T-cell (primary cell): ENCODE measurements at regions not wholly inside any gene's neighbourhood (a gene's known extent, or its start where the extent isn't known, plus 50 kb on each side); places are given as distances from the start of the nearest gene placed in this dataset.
"Not testable (repeated sequence)": the region's sequence is repeated elsewhere in the genome, so short reads cannot be mapped to it uniquely, and the experiment has no call there.

ENCODE experiments used
- ATAC-seq, 4 experiments: fragments of 200-7000 bp in 3 of 4; fragments of 150-1000 bp in 1 of 4; cut with Tn5 transposase; replicated peaks in 1 of 4; 1 replicate in 3 of 4; 2 replicates in 1 of 4; pipeline ENCODE4 v1.10.0; 2021; ENCODE audit warnings: moderate library complexity in 3 of 4, mild to moderate bottlenecking in 2 of 4, moderate number of reproducible peaks in 1 of 4
- CTCF ChIA-PET, 2 donors: fragments of 300-600 bp; sonication (Branson Sonifier 250); formaldehyde crosslinking; loops; one replicate each; lab custom pipeline; 2022; ENCODE audit warnings: antibody characterized with exemption in 2 of 2; lab: Charles Lee
- POLR2A ChIA-PET, 2 donors: fragments of 300-600 bp; sonication (Branson Sonifier 250); formaldehyde crosslinking; loops; one replicate each; lab custom pipeline; 2022; ENCODE audit warnings: antibody characterized with exemption in 2 of 2; lab: Charles Lee
- DNase-seq, 35 experiments: peaks; one replicate each; pipeline versions ENCODE4 v3.0.0 to v3.0.0-alpha.2; 2013 to 2023
- H3K27ac ChIP-seq: one replicate; pipeline ENCODE4 v1.5.1; 2013; ENCODE audit warnings: low read length
- H3K27me3 ChIP-seq, 2 experiments: replicated peaks in 1 of 2; 1 replicate in 1 of 2; 2 replicates in 1 of 2; pipeline versions ENCODE4 v1.6.1 to v1.7.0; 2013; ENCODE audit warnings: low read length in 1 of 2, mixed read lengths in 1 of 2; ENCODE audit not compliant: control insufficient read depth in 2 of 2, insufficient read depth in 2 of 2; ENCODE audit errors: extremely low read depth in 1 of 2
- H3K36me3 ChIP-seq, 2 donors: 1 replicate in 1 of 2; 2 replicates in 1 of 2; pipeline versions ENCODE4 v1.6.1 to v1.7.0; 2013; ENCODE audit warnings: low read length in 1 of 2; ENCODE audit not compliant: control insufficient read depth in 2 of 2, insufficient read depth in 1 of 2; ENCODE audit errors: extremely low read depth in 1 of 2
- H3K4me1 ChIP-seq, 2 experiments: 1 replicate in 1 of 2; 2 replicates in 1 of 2; pipeline versions ENCODE4 v1.6.1 to v1.7.0; 2013; ENCODE audit warnings: low read length in 2 of 2, mixed read lengths in 1 of 2; ENCODE audit not compliant: insufficient read depth in 2 of 2, control insufficient read depth in 1 of 2; ENCODE audit errors: extremely low read depth in 1 of 2
- H3K4me3 ChIP-seq, 2 donors: 1 replicate in 1 of 2; 2 replicates in 1 of 2; pipeline versions ENCODE4 v1.5.1 to v1.7.0; 2013; ENCODE audit warnings: mild to moderate bottlenecking in 2 of 2, low read length in 1 of 2, moderate library complexity in 1 of 2; ENCODE audit not compliant: control insufficient read depth in 1 of 2; ENCODE audit errors: extremely low read depth in 1 of 2
- H3K9me3 ChIP-seq: 2 replicates; pipeline ENCODE4 v1.7.0; 2013
- H3K27ac Mint-ChIP-seq, 2 donors: one replicate each; pipeline ENCODE4 v1.8.0; 2020 to 2021; ENCODE audit warnings: mild to moderate bottlenecking in 2 of 2, mixed read lengths in 2 of 2
- H3K27me3 Mint-ChIP-seq, 2 donors: one replicate each; pipeline ENCODE4 v1.8.0; 2021 to 2022; ENCODE audit warnings: mixed read lengths in 2 of 2
- H3K36me3 Mint-ChIP-seq: one replicate; pipeline ENCODE4 v1.8.0; 2021; ENCODE audit warnings: mixed read lengths
- H3K4me1 Mint-ChIP-seq, 3 donors: one replicate each; pipeline ENCODE4 v1.8.0; 2020 to 2022; ENCODE audit warnings: mixed read lengths in 3 of 3, mild to moderate bottlenecking in 1 of 3
- H3K4me3 Mint-ChIP-seq, 3 donors: one replicate each; pipeline ENCODE4 v1.8.0; 2020 to 2022; ENCODE audit warnings: mild to moderate bottlenecking in 3 of 3, mixed read lengths in 3 of 3, moderate library complexity in 3 of 3
- H3K9me3 Mint-ChIP-seq, 3 donors: one replicate each; pipeline ENCODE4 v1.8.0; 2020 to 2022; ENCODE audit warnings: mixed read lengths in 3 of 3
- WGBS: methylation state at CpG from one replicate; pipeline ENCODE4 v1.1.5; 2013; ENCODE audit warnings: missing lambda C conversion rate; ENCODE audit not compliant: insufficient coverage; 5-methylcytosine and 5-hydroxymethylcytosine counted together

- H3K4me3 ChIP-seq = no peak overlapping the region
- H3K27ac ChIP-seq = no peak overlapping the region
- no peak for ATAC-seq
- no peaks in the 10 kb centered on the region for H3K36me3 ChIP-seq
- H3K9me3 ChIP-seq = no peaks in the 10 kb centered on the region
- ChIA-PET CTCF (no interaction called here), POLR2A (no interaction called here)
- WGBS = no CpG with 5 or more reads among the region's 2 CpGs
- Mint-ChIP-seq H3K27ac (no peak overlapping the region), H3K4me1 (no peaks in the 10 kb centered on the region), H3K4me3 (no peak overlapping the region), H3K9me3 (peaks cover 0 to 4% (median 4%) of the 10 kb centered on the region in 3 donors), H3K27me3 (no peaks in the 10 kb centered on the region), H3K36me3 (no peaks in the 10 kb centered on the region)
- no peaks in the 10 kb centered on the region for H3K27me3 ChIP-seq
- H3K4me1 ChIP-seq = no peaks in the 10 kb centered on the region
- DNase-seq = no peak
Measured at GRCh38 chrX:121754301-121754700, 706.9 kb downstream of the GLUD2 start.

- Mint-ChIP-seq H3K27me3 (no peaks in the 10 kb centered on the region), H3K27ac (no peak overlapping the region), H3K36me3 (no peaks in the 10 kb centered on the region), H3K9me3 (peaks cover 0 to 4% (median 4%) of the 10 kb centered on the region in 3 donors), H3K4me1 (no peaks in the 10 kb centered on the region), H3K4me3 (no peak overlapping the region)
- WGBS = no CpG with 5 or more reads among the region's 3 CpGs
- Histone ChIP-seq H3K9me3 (no peaks in the 10 kb centered on the region), H3K4me1 (no peaks in the 10 kb centered on the region), H3K36me3 (no peaks in the 10 kb centered on the region), H3K4me3 (no peak overlapping the region), H3K27me3 (no peaks in the 10 kb centered on the region), H3K27ac (no peak overlapping the region)
- ATAC-seq (no peak), DNase-seq (no peak)
- POLR2A ChIA-PET = no interaction called here
- CTCF ChIA-PET = no interaction called here
Measured at GRCh38 chrX:121755541-121755940, 708.1 kb downstream of the GLUD2 start.

- no peak overlapping the region for H3K4me3 ChIP-seq
- DNase-seq = no peak
- Mint-ChIP-seq H3K4me1 (no peaks in the 10 kb centered on the region), H3K9me3 (no peaks in the 10 kb centered on the region), H3K27ac (peak overlapping the region in 1 of 2 donors; percentile 31), H3K4me3 (no peak overlapping the region), H3K27me3 (no peaks in the 10 kb centered on the region), H3K36me3 (no peaks in the 10 kb centered on the region)
- H3K27ac ChIP-seq = no peak overlapping the region
- ChIA-PET CTCF (no interaction called here), POLR2A (no interaction called here)
- H3K27me3 ChIP-seq = no peaks in the 10 kb centered on the region
- WGBS = no CpG with 5 or more reads among the region's 6 CpGs
- H3K36me3 ChIP-seq = no peaks in the 10 kb centered on the region
- no peak for ATAC-seq
- H3K9me3 ChIP-seq = no peaks in the 10 kb centered on the region
- H3K4me1 ChIP-seq = no peaks in the 10 kb centered on the region
Measured at GRCh38 chrX:121761845-121762244, 714.4 kb downstream of the GLUD2 start.

- no peaks in the 10 kb centered on the region for H3K36me3 ChIP-seq
- H3K27ac Mint-ChIP-seq = no peak overlapping the region
- H3K36me3 Mint-ChIP-seq = no peaks in the 10 kb centered on the region
- H3K9me3 Mint-ChIP-seq = no peaks in the 10 kb centered on the region
- no peaks in the 10 kb centered on the region for H3K9me3 ChIP-seq
- H3K27ac ChIP-seq = no peak overlapping the region
- WGBS = no CpG with 5 or more reads among the region's 4 CpGs
- no peak overlapping the region for H3K4me3 Mint-ChIP-seq
- no peaks in the 10 kb centered on the region for H3K27me3 Mint-ChIP-seq
- H3K4me3 ChIP-seq = no peak overlapping the region
- H3K4me1 Mint-ChIP-seq = no peaks in the 10 kb centered on the region
- no peaks in the 10 kb centered on the region for H3K27me3 ChIP-seq
- ChIA-PET CTCF (no interaction called here), POLR2A (no interaction called here)
- ATAC-seq (no peak), DNase-seq (no peak)
- H3K4me1 ChIP-seq = no peaks in the 10 kb centered on the region
Measured at GRCh38 chrX:121763671-121764070, 716.3 kb downstream of the GLUD2 start.

GRCh38 chrX:121768210-121768609 lies 720.8 kb downstream of the GLUD2 start:
- H3K27ac Mint-ChIP-seq, DNase-seq, H3K4me1 ChIP-seq, POLR2A ChIA-PET, ATAC-seq, H3K4me3 ChIP-seq, CTCF ChIA-PET, H3K9me3 ChIP-seq, H3K9me3 Mint-ChIP-seq, H3K27me3 ChIP-seq, H3K27me3 Mint-ChIP-seq, H3K4me1 Mint-ChIP-seq, H3K36me3 ChIP-seq, H3K36me3 Mint-ChIP-seq, H3K4me3 Mint-ChIP-seq, H3K27ac ChIP-seq: not testable (repeated sequence)
- no CpG with 5 or more reads among the region's 3 CpGs for WGBS

GRCh38 chrX:121781991-121782390 lies 734.6 kb downstream of the GLUD2 start:
- CTCF ChIA-PET = no interaction called here
- H3K27me3 Mint-ChIP-seq = peaks cover 0 to 10% of the 10 kb centered on the region in 2 donors

GRCh38 chrX:121782544-121782943 lies 735.1 kb downstream of the GLUD2 start:
- Mint-ChIP-seq H3K27ac (no peak overlapping the region), H3K4me1 (no peaks in the 10 kb centered on the region), H3K9me3 (peaks cover 0 to 1% (median 0%) of the 10 kb centered on the region in 3 donors), H3K36me3 (no peaks in the 10 kb centered on the region), H3K27me3 (peaks cover 0 to 10% of the 10 kb centered on the region in 2 donors), H3K4me3 (no peak overlapping the region)
- no peaks in the 10 kb centered on the region for H3K36me3 ChIP-seq
- no peak for ATAC-seq
- H3K27me3 ChIP-seq = no peaks in the 10 kb centered on the region
- no CpG with 5 or more reads among the region's 2 CpGs for WGBS
- H3K4me3 ChIP-seq = no peak overlapping the region
- POLR2A ChIA-PET = no interaction called here
- DNase-seq = no peak
- H3K4me1 ChIP-seq = no peaks in the 10 kb centered on the region
- no peak overlapping the region for H3K27ac ChIP-seq
- CTCF ChIA-PET = no interaction called here
- no peaks in the 10 kb centered on the region for H3K9me3 ChIP-seq

More at GRCh38 chrX:121781991-121782390, 734.6 kb downstream of the GLUD2 start:
- peaks cover 0 to 1% (median 0%) of the 10 kb centered on the region in 3 donors for H3K9me3 Mint-ChIP-seq
- no peaks in the 10 kb centered on the region for H3K36me3 ChIP-seq
- no peaks in the 10 kb centered on the region for H3K27me3 ChIP-seq
- H3K4me1 ChIP-seq = no peaks in the 10 kb centered on the region
- DNase-seq (no peak), ATAC-seq (no peak)
- POLR2A ChIA-PET = no interaction called here
- H3K4me3 Mint-ChIP-seq = no peak overlapping the region
- H3K36me3 Mint-ChIP-seq = no peaks in the 10 kb centered on the region
- no peaks in the 10 kb centered on the region for H3K4me1 Mint-ChIP-seq
- H3K27ac ChIP-seq = no peak overlapping the region
- no peak overlapping the region for H3K4me3 ChIP-seq
- H3K27ac Mint-ChIP-seq = no peak overlapping the region
- H3K9me3 ChIP-seq = no peaks in the 10 kb centered on the region
